Brain pericyte (primary cell): ENCODE measurements at regions not wholly inside any gene's neighbourhood (a gene's known extent, or its start where the extent isn't known, plus 50 kb on each side); places are given as distances from the start of the nearest gene placed in this dataset.

Source experiments
- DNase-seq: peaks from one replicate; pipeline ENCODE4 v3.0.0-alpha.2; 2012; ENCODE audit warnings: low read depth, low spot score

DNA sequence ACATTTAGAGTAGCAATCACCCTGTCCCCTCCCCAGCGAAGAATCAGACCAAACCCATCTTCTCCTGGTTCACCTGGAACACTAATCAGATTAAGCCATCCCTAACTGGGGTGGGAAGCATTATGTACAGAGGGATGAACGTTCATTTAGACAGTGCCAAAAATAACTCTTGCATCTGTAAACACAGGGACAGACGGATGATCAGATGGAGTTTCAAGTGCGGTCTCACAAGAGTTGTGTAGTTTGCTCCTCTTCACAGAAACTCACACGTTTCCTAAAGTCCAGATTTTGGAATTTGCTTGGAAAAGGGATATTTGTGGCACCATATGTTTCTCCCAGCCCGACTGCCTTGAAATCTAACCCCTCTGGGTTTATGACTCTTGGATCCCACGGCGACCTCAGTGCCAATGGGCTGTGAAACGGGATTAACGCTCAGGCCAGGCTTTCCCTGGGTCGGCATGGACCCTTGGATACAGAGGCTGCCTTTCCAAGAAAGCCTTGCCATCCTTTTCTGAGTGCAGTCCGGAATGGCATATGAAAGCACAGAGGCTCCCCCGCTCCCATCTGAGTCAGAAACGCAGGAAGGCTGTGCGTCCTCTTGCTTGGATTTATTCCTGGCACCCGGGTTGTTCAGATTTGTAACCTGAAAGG lies 293.2 kb upstream of the HABP2 start:
- no peak for DNase-seq

DNA sequence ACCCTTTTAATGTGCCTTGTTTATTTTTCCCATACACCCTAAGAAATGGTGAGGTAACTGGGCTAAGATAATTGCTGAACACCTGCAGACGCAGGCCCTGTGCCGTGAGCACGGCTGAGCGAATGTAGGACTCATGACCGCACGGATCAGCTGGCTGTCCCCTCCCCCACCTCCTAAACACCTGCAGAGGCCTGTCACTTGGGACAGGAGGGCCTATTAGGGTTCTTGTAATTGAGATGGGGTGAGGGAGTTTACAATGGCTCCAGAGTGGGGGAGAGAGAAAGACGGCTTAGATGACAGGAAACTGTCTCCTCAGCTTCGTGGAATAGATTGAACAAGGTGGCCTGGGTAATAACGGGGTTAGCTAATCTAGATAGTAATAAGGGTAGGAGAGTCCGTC lies 291.7 kb upstream of the HABP2 start:
- no peak for DNase-seq

DNA sequence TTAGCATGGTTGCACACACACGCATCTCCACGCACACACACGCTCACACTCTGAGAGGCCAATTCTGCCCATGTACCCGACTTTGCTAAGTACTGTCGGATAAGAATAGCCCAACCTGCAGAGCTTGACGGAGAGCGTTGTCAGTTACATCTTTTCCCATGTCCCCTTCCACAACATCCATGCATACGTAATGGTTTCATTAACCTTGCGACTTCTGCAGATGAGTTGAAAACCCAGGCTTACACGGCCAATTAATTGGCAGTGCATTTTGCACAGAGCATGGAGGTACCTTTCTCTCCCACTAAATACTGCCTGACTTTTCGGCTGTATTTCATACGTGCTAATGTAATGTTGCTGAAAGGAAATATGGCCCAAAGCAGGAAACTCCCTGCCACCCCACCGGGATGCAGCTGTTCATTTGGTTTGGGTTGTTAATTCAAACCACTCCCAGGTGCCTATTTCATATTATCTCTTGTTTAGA lies 291.2 kb upstream of the HABP2 start:
- no peak for DNase-seq

DNA sequence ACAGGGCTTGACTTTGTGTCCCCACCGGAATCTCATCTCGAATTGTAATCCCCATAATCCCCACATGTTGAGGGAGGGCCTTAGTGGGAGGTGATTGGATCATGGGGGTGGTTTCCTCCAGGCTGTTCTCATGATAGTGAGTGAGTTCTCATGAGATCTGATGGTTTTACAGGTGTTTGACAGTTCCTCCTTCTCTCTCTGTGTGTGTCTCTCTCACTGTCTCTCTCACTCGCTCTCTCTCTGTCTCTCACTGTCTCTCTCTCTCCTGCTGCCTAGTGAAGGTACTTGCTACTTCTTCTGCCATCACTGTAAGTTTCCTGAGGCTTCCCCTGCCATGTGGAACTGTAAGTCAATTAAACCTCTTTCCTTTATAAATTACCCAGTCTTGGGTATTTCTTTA lies 289.8 kb upstream of the HABP2 start:
- DNase-seq, result no peak

DNA sequence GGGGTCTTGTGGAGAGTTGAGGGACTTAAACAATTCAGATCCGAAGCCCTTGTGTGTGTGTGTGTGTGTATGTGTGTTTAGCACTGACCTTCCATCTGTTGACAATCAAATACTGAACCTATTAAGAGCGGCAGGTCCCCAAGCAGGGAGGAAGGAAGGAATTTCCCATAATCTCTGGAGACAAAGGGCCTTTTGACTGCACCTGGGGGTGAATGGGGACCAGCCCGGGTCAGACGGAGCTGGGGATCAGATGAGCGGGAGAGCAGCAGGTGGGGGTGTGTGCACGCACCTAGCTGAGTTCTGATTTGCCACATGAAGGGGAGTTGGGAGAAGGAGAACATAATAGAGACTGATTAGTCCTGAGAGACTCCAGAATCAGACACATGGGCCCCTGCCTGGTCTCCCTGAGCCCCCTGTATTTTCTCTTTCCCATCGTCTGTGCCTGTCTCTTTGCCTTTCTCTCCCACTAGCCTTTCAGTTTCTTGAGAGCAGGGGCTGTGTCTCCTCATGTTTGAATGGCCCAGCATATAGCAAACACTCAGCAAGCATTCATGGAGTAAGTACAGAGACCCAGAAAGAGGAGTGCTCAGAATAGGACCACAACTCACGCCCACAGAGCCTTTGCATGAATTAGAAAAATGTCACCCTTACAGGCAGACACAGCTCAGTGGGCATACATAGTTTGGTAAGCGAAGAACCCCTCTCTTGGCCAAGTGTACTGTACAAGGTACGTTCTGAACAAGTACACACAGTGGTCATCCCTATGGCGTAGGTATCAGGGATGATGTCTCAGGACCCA lies 288.3 kb upstream of the HABP2 start:
- no peak for DNase-seq

DNA sequence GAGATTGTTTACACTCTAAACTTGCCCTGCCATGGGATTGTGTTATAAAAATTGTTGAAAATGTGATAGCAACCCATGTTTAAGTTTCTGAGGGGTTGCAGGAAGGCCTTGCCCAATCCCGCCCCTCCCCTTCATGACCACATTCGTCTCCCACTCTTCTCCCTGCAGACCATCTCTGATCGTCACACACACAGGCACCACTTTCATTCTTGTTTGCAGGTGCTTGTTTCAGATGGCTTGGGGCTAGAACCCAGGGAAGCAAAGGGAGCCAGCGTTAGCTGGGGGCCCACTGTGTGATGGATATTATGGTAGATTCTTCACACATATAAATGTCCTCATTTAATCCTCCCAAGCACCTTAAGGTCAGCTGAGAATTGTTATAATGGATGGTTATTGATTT lies 286.7 kb upstream of the HABP2 start:
- DNase-seq, result no peak

DNA sequence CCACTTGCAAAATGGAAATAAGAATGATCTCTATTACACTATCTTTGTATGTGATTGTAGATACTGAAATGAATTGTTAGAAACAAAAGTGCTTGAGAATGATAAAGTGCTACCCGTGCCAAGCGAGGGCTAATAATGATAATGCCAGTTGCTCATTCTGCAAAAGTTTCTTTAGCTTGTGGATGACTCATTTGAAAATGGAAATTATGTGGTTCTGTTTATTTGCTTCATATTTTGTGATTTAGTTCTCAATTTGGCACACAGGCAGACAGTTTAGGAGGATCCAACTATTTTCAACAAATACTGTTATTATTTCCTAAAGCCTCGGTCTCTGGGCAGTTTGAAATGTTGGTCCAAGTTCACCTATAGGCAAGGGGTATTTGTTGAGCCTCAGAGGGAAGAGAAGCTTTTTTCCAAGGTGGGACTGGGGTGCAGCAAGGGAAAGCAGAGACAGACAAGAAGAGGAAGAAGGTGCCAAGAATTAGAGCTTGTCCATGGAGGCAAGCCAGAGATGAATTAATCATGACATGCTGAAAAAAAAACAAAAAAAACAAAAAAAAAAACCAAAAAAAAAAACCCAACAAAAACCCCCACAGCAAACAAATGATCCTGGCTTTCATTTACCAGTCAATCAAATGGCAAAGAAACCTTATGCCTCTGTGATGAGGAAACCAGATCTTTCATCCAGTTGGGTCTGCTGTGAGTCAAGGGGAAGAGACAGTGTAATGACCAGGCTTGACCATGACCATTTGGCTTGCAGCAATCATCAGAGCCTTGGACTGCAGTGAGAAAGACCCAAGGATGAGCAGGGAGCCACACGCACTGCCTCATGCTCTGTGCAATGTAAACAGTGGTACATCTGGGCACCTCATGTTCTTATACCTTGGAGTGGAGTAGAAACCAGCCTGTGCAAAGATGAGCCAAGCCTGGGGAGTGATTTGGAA lies 285.0 kb upstream of the HABP2 start:
- DNase-seq, result no peak

DNA sequence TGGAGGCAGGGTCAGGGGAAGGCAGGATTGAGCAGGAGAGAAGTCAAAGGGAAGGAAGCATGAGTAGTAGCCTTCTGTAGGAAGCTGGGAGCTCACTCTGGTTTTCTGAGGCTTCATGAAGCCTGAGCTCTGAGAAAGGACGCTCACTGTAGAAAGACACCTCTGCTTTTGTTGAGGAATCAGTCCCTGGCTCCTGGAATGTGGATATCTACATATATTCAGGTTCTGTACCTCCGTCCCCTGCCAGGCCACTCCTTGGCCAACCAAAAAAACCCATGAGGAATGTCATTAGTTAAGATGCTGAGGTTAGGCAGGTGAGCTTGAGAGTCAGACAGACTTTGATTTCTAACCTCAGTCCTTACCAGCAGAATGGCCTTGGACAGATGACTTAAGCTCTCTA lies 283.5 kb upstream of the HABP2 start:
- DNase-seq, result no peak

DNA sequence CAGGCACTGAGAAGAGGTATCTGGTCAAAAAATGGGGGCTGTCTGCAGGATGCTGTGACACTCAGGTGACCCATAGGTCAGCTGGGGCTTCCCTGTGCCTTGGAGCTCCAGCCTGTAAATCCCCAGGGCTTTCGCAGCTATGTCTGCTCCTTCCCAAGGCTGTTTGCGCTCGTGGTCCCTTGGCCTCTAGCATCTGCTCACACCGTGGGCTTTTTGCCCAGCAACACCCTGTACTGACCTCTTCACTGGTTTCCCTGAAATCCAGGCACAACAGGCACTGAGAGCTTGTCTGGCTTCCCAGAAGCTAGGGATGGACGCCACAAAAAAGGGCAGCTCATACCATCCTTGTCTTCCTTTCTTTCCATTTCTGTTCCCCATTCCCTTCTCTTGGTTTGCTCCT lies 280.3 kb upstream of the HABP2 start:
- no peak for DNase-seq

DNA sequence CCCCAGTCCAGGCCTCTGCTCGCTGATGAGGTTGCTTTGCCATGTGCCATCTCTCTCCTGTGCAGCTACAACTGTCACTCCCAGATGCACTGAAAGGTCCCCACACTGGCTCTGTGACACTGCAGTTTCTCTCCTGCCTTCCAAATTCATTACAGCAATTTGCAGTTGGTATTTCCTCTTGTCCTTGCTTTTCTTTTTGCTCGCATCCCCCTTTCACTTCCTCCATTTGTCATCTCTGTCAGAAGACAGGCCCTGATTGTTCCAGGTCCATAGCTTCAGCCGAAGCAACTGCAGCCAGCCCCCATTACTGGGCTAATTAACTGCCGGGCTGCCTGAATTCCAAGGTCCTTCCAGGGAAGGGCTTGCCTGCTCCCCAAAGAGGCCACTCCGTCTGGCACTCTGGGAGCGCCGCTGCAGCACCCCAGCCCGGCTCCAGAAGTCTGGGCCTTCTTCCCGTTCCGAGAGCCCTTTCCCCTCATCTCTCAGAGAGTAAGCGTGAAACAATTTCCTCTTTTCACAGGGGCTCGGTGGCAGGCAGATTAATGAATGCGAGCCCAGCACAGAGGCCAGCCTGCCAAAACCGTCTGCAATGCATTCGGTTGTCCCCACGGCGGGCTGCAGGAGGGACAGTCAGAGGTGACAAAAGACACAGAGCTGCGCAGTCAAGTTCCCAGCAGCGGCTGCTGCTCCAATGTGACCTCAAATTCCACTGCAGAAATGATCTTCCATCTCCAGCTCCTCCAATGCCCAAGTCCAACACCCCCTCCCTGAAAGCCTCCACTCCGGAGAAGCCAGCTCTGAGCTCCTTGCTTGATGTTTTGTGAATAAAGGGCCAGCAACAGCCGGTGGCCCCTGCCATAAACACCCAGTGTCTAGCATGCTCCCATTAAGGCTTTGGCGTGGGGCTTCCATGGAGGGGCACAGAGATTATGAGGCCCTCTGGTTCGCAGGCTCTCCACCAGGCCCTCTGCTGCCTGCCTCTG lies 279.4 kb upstream of the HABP2 start:
- DNase-seq, result no peak

DNA sequence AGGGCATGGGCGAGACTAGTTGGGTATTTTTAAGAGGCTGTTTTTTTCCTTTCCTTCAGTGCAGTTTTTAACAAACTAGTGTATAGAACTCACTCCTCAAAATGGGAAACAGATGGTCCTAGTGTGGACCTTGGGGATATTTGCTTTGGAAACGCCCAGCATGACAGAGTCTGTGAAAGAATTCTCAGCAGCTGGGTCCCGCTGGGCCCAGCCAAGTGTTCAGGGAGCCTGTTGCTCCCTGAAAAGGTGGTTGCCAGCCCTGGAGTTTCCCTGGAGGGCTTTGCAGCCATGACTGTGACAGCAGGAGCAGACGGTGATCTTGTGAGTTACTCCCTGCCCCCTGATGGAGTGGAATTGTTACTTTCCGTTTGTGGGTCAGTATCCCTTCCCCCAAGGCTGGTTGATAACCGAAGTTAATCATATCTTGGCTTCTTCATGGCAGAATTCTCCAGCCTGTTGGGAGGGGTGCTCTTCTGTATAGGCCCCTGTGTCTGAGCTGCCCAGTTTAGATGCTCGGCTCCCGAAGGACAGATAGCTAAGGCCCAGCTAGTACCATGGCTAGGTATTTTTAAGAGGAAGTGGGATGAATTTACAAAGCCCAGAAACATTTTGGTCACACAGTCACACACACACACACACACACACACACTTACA lies 278.6 kb upstream of the HABP2 start:
- DNase-seq, result peak; percentile 81

DNA sequence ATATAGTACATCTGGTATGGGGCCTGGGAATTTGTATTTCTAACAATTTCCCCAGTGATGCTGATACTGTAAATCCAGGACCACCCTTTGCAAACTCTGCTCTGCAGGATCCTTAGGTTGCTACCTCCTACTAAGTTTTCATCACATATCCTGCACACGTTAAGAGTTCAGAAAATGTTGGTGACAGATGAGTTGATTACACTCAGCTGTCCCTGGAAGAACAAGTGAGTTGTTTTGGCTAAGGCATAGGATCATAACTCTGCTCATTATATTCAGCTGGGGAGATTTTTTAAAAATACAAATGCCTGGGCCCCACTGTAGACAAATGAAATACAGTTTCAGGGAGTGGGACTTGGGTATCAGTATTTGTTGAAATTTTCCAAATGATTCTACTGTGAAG lies 274.6 kb upstream of the HABP2 start:
- no peak for DNase-seq

DNA sequence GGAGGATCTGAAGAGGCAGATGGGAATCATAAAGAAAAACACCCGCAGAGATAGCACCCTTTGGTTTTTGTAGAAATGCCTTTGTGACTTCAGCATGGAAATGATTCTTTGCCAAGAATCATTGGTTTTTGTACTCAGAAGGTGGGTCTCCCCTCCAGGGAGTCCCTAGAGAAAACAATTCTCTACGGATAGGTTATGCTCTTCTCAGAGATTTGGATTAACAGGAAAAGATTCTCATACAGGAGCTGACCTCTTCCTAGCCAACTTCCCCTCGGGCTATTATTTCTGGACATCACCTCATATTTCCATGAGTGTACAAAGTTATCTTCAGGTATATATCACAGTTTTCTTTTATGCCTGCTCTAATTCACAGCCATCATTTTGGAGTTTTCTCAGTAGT lies 274.2 kb upstream of the HABP2 start:
- DNase-seq, result no peak

DNA sequence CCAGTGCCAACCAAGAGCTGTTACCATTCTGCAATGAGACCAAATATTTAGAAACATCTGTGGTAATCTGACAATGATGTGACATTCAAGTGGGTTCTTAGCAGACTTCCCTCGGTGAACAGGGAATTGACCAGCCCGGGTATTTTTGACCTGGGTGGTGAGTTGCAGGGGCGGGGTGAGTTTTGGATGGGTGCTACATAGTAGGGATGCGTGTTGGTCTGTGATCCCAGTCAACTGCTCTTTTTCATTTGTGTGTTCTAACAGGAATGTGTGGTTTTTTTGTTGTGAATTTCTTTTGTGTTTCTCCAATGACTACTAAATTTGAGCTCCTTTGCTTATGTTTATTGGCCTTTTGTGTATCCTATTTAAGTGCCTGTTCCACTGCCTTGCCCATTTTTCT lies 273.6 kb upstream of the HABP2 start:
- DNase-seq, result no peak

DNA sequence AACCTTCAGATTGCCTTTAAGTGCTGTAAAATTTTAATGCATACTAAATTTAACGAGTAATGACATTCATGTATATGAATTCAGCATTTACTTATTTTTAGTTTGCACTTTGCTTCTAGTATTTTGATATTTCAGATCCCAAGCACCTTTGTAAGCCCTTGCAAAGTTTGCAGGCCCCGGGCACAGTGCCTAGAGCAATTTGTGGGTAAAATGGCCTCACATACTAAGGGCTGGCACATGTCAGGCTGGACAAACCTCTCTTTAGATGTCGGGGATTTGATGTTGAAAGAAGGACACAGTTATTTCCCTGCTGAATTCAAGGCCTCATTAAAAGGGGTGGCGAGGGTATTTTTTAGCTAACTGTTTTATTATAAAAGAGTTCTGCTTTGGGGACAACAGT lies 270.3 kb upstream of the HABP2 start:
- DNase-seq, result no peak

DNA sequence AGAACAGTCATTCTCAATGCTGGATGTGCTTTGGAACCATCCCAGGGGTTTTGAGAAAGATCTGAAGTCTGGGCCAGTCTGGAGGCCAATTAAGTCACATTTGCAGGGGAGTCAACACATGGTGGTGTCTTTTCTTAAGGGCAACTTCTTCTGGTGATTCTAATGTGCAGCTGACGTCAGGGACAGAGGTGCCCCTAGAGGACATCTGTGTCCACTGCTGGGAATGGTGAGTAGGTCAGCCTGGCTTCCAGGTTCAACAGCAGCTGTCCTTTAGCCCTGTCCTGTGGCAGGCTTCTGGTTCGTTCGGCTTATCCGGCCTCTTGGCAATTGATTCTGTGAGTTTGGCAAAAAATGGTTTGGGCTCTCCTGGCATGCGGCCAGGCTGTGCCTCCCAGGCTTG lies 269.7 kb upstream of the HABP2 start:
- DNase-seq, result no peak

DNA sequence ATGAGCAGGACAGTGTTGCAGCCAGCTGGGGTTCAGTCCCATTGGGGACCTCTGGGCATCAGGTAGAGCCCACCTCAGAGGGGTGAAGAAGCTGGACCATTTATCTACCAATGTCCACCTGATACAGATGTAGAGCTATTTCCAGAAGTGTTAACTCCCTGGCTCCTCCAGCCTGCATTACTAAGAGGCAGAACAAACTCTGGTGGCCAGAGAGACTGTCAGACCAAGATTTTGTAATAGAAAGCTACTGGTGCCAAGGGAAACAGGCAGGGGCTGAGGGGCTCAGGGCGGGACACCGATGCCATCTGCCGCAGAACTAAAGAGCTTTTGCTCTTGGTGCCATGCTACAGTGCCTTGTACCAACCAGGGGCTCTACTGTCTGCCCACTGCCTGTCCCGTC lies 268.2 kb upstream of the HABP2 start:
- DNase-seq, result no peak

DNA sequence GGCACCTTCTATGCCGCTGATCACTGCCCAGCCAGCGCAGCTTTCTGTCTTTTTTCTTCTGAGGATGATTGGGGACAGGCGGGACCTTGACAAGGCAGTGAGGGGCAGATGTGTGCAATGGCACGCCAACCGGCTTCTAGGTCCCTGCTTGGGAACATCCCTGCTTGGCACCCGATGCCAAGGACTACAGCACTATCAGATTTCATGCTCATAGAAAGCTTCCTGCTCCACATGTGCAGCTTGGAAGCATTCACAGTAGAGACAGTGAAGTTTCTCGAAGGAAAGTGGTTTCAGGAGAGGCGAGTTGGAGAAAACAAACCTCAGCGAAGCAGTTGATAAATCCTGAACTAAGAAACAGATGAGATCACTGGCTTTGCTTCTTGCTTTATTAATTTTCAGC lies 267.5 kb upstream of the HABP2 start:
- DNase-seq, result no peak

DNA sequence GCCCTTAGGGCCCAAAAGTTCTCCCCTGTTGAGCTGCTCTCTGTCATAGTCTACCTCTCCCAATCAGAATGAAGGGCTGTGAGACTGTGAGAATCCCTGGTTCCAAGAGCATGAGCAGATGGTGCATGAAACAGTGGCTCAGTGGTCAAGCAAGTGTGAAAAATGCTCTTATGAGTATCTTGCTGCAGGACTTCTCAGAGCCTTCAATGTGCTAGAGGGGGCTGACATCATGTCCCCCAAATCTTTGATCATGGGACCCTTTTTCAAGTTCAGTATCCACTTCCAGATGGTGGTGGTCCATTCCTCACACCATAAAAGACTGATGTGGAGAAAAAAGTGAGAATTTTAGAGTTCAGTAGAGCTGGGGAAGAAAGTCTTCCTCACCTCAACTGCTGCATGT lies 265.3 kb upstream of the HABP2 start:
- DNase-seq, result no peak

DNA sequence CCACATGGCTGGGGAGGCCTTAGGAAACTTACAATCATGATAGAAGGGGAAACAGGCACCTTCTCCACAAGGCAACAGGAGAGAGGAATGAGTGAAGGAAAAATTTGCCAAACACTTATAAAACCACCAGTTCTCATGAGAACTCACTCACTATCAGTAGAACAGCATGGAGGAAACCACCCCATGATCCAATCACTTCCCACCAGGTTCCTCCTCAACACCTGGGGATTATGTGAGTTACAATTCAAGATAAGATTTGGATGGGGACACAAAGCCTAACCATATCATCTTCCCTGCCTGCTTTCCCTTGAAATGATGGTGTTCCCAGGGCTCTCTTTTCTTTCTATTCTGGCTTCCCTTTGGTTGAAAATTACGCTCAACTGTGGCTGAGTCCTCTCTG lies 262.7 kb upstream of the HABP2 start:
- DNase-seq, result no peak

DNA sequence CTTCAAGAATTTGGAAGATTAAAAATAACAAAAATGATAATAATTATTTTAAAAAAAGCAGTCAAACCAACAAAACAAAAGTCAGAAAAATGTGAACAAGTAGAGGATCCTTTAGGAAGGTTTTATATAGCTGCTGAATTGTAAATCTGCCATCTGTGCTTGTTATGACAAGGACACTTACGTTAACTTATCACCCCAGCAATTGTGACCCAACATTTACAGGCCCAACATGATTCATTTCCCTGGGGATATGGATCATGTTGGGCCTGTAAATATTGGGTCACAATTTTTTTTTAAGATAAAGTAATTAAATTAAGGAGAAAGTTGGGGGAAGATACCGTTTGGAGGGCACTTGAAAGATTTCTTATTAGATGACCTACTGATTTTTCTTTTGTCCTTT lies 261.4 kb upstream of the HABP2 start:
- no peak for DNase-seq
